Transverse colon (tissue), 4 donors: ENCODE measurements at regions not wholly inside any gene's neighbourhood (a gene's known extent, or its start where the extent isn't known, plus 50 kb on each side); places are given as distances from the start of the nearest gene placed in this dataset.

Experiments
- DNase-seq: peaks from one replicate; pipeline ENCODE4 v3.0.0-alpha.2; 2019
- H3K27ac ChIP-seq, 4 donors: fragments of 200-600 bp; sonication (generic); 2 replicates each; pipeline ENCODE4 v1.5.1; 2016 to 2018; ENCODE audit warnings: inconsistent platforms in 4 of 4
- H3K27me3 ChIP-seq: fragments of 200-600 bp; sonication (generic); 2 replicates; pipeline ENCODE4 v1.5.1; 2017; ENCODE audit warnings: inconsistent platforms
- H3K36me3 ChIP-seq, 4 donors: fragments of 200-600 bp; sonication (generic); 2 replicates each; pipeline ENCODE4 v1.5.1; 2017 to 2019; ENCODE audit warnings: inconsistent platforms in 4 of 4
- H3K4me1 ChIP-seq, 4 donors: fragments of 200-600 bp; sonication (generic); 2 replicates each; pipeline ENCODE4 v1.5.1; 2017 to 2020; ENCODE audit warnings: inconsistent platforms in 4 of 4
- H3K4me3 ChIP-seq, 4 donors: fragments of 200-600 bp; sonication (generic); 1 replicate in 1 of 4; 2 replicates in 3 of 4; pipeline versions ENCODE4 v1.5.1 to v1.6.1; 2017 to 2019; ENCODE audit warnings: inconsistent platforms in 4 of 4
- H3K9me3 ChIP-seq, 2 donors: fragments of 200-600 bp; sonication (generic); 2 replicates each; pipeline ENCODE4 v1.5.1; 2017 to 2019; ENCODE audit warnings: inconsistent platforms in 2 of 2
- EP300 ChIP-seq: sonication (generic); formaldehyde crosslinking; IDR thresholded peaks from one replicate; pipeline ENCODE4 v1.6.1; 2017; ENCODE audit warnings: antibody characterized with exemption, low read depth
- POLR2A ChIP-seq: fragments of 450-650 bp; IDR thresholded peaks from one replicate; pipeline ENCODE4 v1.6.1; 2016; ENCODE audit warnings: antibody characterized with exemption, mild to moderate bottlenecking, moderate library complexity
- POLR2AphosphoS5 ChIP-seq, 3 donors: sonication (generic); formaldehyde crosslinking; IDR thresholded peaks; one replicate each; pipeline ENCODE4 v1.6.1; 2016; ENCODE audit warnings: antibody characterized with exemption in 3 of 3
- WGBS, 2 donors: methylation state at CpG; one replicate each; pipeline ENCODE4 v1.1.5; 2018; ENCODE audit warnings: low coverage in 1 of 2; 5-methylcytosine and 5-hydroxymethylcytosine counted together
- in situ Hi-C, 4 donors: fragments of 200-750 bp; cut with MboI; loops; one replicate each; pipeline versions ENCODE4 v1.15.0 to v1.15.1; 2017; ENCODE audit warnings: low sequenced_read_pairs in 3 of 4, low pct_ligation_motif_present in 1 of 4, low pct_unique_long_range_greater_than_20kb in 1 of 4
- intact Hi-C: fragments of 100-400 bp; cut with DNase I; formaldehyde crosslinking; loops from one replicate; pipeline ENCODE4 v1.15.1; 2023; ENCODE audit warnings: low total_unique reads
- TF ChIP-seq, protein P1 (sequence below), 5 experiments: fragments of 200-600 bp in 3 of 5; fragments of 450-650 bp in 2 of 5; sonication (generic) in 3 of 5; IDR thresholded peaks; 1 replicate in 2 of 5; 2 replicates in 3 of 5; pipeline ENCODE4 v1.5.1; 2016 to 2017; ENCODE audit warnings: antibody characterized with exemption in 5 of 5, inconsistent platforms in 3 of 5, mild to moderate bottlenecking in 2 of 5, moderate library complexity in 1 of 5

DNA sequence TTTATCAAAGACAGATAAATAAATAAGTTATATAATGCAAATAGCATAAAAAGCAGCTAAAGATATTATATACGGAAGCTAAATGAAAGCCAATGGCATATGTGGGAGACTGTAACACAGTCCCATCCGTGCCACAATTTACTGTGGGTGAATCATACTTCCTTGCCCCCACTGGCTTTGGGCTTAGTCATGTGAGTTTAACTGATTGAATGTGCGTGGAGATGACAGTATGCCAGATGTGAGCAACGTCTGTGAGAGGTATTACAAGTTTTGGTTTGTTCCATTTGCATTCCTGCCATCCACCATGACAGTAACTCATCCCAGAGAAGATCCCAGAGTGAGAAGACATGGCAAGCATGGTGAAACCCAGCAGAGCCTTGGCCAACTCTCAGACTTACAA, 340.0 kb downstream of the SUCLA2 start:
- Histone ChIP-seq H3K27ac (no peak overlapping the region), H3K36me3 (no peaks in the 10 kb centered on the region), H3K4me3 (no peak overlapping the region), H3K27me3 (no peaks in the 10 kb centered on the region), H3K4me1 (no peaks in the 10 kb centered on the region), H3K9me3 (no peaks in the 10 kb centered on the region)
- in situ Hi-C loops (no loop called here), intact Hi-C loops (no loop called here)
- DNase-seq: no peak
- WGBS, 2 donors: 65 to 72% methylated on average over 4 of the region's 4 CpGs
- TF ChIP-seq EP300 (no peak), POLR2A (no peak), POLR2AphosphoS5 (IDR thresholded peaks at IDR 0.05) (no peak)
- TF ChIP-seq, protein P1, sequence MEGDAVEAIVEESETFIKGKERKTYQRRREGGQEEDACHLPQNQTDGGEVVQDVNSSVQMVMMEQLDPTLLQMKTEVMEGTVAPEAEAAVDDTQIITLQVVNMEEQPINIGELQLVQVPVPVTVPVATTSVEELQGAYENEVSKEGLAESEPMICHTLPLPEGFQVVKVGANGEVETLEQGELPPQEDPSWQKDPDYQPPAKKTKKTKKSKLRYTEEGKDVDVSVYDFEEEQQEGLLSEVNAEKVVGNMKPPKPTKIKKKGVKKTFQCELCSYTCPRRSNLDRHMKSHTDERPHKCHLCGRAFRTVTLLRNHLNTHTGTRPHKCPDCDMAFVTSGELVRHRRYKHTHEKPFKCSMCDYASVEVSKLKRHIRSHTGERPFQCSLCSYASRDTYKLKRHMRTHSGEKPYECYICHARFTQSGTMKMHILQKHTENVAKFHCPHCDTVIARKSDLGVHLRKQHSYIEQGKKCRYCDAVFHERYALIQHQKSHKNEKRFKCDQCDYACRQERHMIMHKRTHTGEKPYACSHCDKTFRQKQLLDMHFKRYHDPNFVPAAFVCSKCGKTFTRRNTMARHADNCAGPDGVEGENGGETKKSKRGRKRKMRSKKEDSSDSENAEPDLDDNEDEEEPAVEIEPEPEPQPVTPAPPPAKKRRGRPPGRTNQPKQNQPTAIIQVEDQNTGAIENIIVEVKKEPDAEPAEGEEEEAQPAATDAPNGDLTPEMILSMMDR (IDR thresholded peaks at IDR 0.05): no peak

DNA sequence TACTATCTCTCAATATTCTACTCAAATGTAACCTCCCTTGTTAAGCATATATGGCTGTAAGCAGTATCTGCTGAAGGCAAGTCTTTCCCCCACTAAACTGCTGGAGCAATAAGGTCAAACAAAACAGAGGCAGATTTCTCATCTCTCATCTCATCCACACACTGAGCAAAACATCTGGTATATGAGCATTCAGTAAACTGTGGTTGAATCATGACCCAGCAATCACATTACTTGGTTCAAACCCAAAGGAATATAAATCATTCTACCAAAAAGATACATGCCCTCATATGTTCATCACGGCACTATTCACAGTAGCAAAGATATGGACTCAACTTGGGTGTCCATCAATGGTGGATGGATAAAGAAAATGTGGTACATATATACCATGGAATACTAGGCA, 344.4 kb downstream of the SUCLA2 start:
- H3K36me3 ChIP-seq: no peaks in the 10 kb centered on the region
- 61 to 63% methylated on average over 1 of the region's 1 CpG for WGBS, 2 donors
- no peaks in the 10 kb centered on the region for H3K4me1 ChIP-seq
- no peak overlapping the region for H3K27ac ChIP-seq
- no peak overlapping the region for H3K4me3 ChIP-seq
- H3K27me3 ChIP-seq: no peaks in the 10 kb centered on the region
- TF ChIP-seq EP300 (no peak), POLR2A (no peak), POLR2AphosphoS5 (IDR thresholded peaks at IDR 0.05) (no peak)
- TF ChIP-seq, protein P1 (IDR thresholded peaks at IDR 0.05): no peak
- no peak for DNase-seq
- intact Hi-C loops (no loop called here), in situ Hi-C loops (no loop called here)
- no peaks in the 10 kb centered on the region for H3K9me3 ChIP-seq

DNA sequence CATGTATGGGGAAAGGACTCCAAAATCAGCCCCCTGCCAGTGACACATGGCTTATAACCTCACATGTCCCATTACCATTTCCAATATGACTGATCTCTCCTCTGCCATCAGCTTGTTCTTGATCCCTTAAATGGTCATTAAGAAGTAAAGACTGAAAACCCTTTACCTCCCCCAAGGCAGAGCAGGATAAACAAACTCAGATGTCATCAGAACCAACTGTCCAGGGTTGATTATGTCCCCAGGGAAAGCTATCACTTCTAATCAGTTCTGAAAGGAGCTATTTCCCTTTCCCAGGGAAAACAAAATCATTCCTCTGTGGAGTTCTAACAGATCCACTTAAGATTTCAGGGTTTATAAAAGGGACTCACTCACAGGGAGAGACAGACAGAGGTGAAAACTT, 350.9 kb downstream of the SUCLA2 start:
- in situ Hi-C loops: no loop called here
- H3K27ac ChIP-seq: no peak overlapping the region
- DNase-seq: no peak

DNA sequence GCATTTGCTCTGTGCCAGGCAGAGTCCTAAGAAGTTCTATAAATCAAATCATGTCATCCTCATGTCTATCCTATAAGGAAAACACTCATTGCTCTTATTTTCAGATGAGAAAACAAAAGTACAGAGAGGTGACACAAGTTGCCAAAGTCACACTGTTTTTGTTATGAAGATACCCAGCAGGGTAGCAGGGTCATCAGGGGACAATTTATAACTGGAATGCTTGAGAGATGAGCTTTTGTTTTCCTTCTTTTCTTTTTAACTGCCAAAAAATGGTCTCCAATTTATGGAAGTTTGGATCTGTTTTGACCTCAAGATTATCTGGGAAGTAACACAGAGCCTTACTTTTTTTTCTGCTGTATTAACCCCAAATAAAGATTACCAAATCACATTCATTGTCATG, 354.1 kb downstream of the SUCLA2 start:
- intact Hi-C loops: no loop called here

More for the DNA sequence above, 350.9 kb downstream of the SUCLA2 start:
- no peaks in the 10 kb centered on the region for H3K9me3 ChIP-seq
- H3K4me3 ChIP-seq: no peak overlapping the region
- TF ChIP-seq POLR2AphosphoS5 (IDR thresholded peaks at IDR 0.05): no peak
- no peak for TF ChIP-seq POLR2A
- TF ChIP-seq EP300: no peak
- TF ChIP-seq, protein P1 (IDR thresholded peaks at IDR 0.05): no peak
- intact Hi-C loops: no loop called here
- H3K36me3 ChIP-seq: no peaks in the 10 kb centered on the region
- no peaks in the 10 kb centered on the region for H3K27me3 ChIP-seq
- no peaks in the 10 kb centered on the region for H3K4me1 ChIP-seq

More for the DNA sequence above, 354.1 kb downstream of the SUCLA2 start:
- H3K27me3 ChIP-seq: no peaks in the 10 kb centered on the region
- no peak for DNase-seq
- TF ChIP-seq, protein P1 (IDR thresholded peaks at IDR 0.05): no peak
- TF ChIP-seq POLR2A (no peak), EP300 (no peak)
- no peaks in the 10 kb centered on the region for H3K4me1 ChIP-seq
- H3K9me3 ChIP-seq: no peaks in the 10 kb centered on the region
- H3K4me3 ChIP-seq: no peak overlapping the region
- peak overlapping the region in 1 of 4 donors; percentile 8 for H3K27ac ChIP-seq
- in situ Hi-C loops: no loop called here
- H3K36me3 ChIP-seq: no peaks in the 10 kb centered on the region
